HG03575 (cell line): ENCODE measurements at regions not wholly inside any gene's neighbourhood (a gene's known extent, or its start where the extent isn't known, plus 50 kb on each side); places are given as distances from the start of the nearest gene placed in this dataset.

Source experiments
- ATAC-seq: cut with Tn5 transposase; IDR thresholded peaks from one replicate; pipeline ENCODE4 v1.9.1; 2021; ENCODE audit not compliant: unreplicated experiment, insufficient number of reproducible peaks, low FRiP score; ENCODE audit errors: extremely low read depth

- no peak for ATAC-seq
Measured at GRCh38 chr11:23497040-23497439, 636.8 kb upstream of the CCDC179 start.

- ATAC-seq, result no peak
Measured at GRCh38 chr11:23502389-23502788, 642.1 kb upstream of the CCDC179 start.

GRCh38 chr11:23502826-23503225, 642.6 kb upstream of the CCDC179 start:
- ATAC-seq, result no peak

GRCh38 chr11:23509023-23509422, 648.7 kb upstream of the CCDC179 start:
- no peak for ATAC-seq

GRCh38 chr11:23509821-23510220, 649.5 kb upstream of the CCDC179 start:
- ATAC-seq, result no peak

GRCh38 chr11:23519194-23519593, 658.9 kb upstream of the CCDC179 start:
- ATAC-seq, result no peak

GRCh38 chr11:23520226-23520960, 660.1 kb upstream of the CCDC179 start:
- ATAC-seq, result no peak

- ATAC-seq, result no peak
Measured at GRCh38 chr11:23536907-23537306, 676.6 kb upstream of the CCDC179 start.

- ATAC-seq, result no peak
Measured at GRCh38 chr11:23539556-23539955, 679.3 kb upstream of the CCDC179 start.

- ATAC-seq, result peak; percentile 61
Measured at GRCh38 chr11:23540101-23540561, 679.9 kb upstream of the CCDC179 start.

- no peak for ATAC-seq
Measured at GRCh38 chr11:23542189-23542588, 681.9 kb upstream of the CCDC179 start.

GRCh38 chr11:23542816-23543215, 682.5 kb upstream of the CCDC179 start:
- ATAC-seq, result no peak

GRCh38 chr11:23543651-23544222, 683.5 kb upstream of the CCDC179 start:
- no peak for ATAC-seq

GRCh38 chr11:23551706-23552105, 691.4 kb upstream of the CCDC179 start:
- no peak for ATAC-seq

- no peak for ATAC-seq
Measured at GRCh38 chr11:23554002-23554401, 693.7 kb upstream of the CCDC179 start.

GRCh38 chr11:23555085-23555484, 694.8 kb upstream of the CCDC179 start:
- ATAC-seq, result no peak

GRCh38 chr11:23556163-23556750, 696.0 kb upstream of the CCDC179 start:
- ATAC-seq, result no peak

GRCh38 chr11:23563591-23563990, 703.3 kb upstream of the CCDC179 start:
- no peak for ATAC-seq

- ATAC-seq, result no peak
Measured at GRCh38 chr11:23564370-23564769, 704.1 kb upstream of the CCDC179 start.

- no peak for ATAC-seq
Measured at GRCh38 chr11:23569134-23569533, 708.9 kb upstream of the CCDC179 start.
